ENCODE measurements at regions not wholly inside any gene's neighbourhood (a gene's known extent, or its start where the extent isn't known, plus 50 kb on each side); places are given as distances from the start of the nearest gene placed in this dataset.
"Not testable (repeated sequence)": the region's sequence is repeated elsewhere in the genome, so short reads cannot be mapped to it uniquely, and the experiment has no call there.

- DNase-seq (ENCODE audit: low read depth in 2 of 2) = no peak
These were observed 73.6 kb upstream of the SLC25A33 start for GRCh38 chr1:9465640-9466039.

GRCh38 chr1:9466780-9467758, 72.2 kb upstream of the SLC25A33 start:
- no peak for DNase-seq (ENCODE audit: low read depth in 2 of 2)

GRCh38 chr1:9469882-9470281, 69.4 kb upstream of the SLC25A33 start:
- not testable (repeated sequence) for DNase-seq (ENCODE audit: low read depth in 2 of 2)

GRCh38 chr1:9471679-9472078, 67.6 kb upstream of the SLC25A33 start:
- DNase-seq (ENCODE audit: low read depth in 2 of 2) = no peak

GRCh38 chr1:9472386-9473031, 66.8 kb upstream of the SLC25A33 start:
- no peak for DNase-seq (ENCODE audit: low read depth in 2 of 2)

GRCh38 chr1:9473032-9473807, 66.0 kb upstream of the SLC25A33 start:
- DNase-seq (ENCODE audit: low read depth in 2 of 2) = no peak

GRCh38 chr1:9475061-9475627, 64.1 kb upstream of the SLC25A33 start:
- DNase-seq (ENCODE audit: low read depth in 2 of 2) = no peak

- DNase-seq (ENCODE audit: low read depth in 2 of 2) = no peak
These were observed 62.3 kb upstream of the SLC25A33 start for GRCh38 chr1:9476790-9477463.

GRCh38 chr1:9477535-9477934, 61.7 kb upstream of the SLC25A33 start:
- no peak for DNase-seq (ENCODE audit: low read depth in 2 of 2)

GRCh38 chr1:9478021-9478420, 61.2 kb upstream of the SLC25A33 start:
- no peak for DNase-seq (ENCODE audit: low read depth in 2 of 2)

- no peak for DNase-seq (ENCODE audit: low read depth in 2 of 2)
These were observed 58.2 kb upstream of the SLC25A33 start for GRCh38 chr1:9481048-9481447.

GRCh38 chr1:9482403-9482802, 56.9 kb upstream of the SLC25A33 start:
- no peak for DNase-seq (ENCODE audit: low read depth in 2 of 2)

- no peak for DNase-seq (ENCODE audit: low read depth in 2 of 2)
These were observed 56.3 kb upstream of the SLC25A33 start for GRCh38 chr1:9482816-9483572.

GRCh38 chr1:9486466-9487140, 52.7 kb upstream of the SLC25A33 start:
- no peak for DNase-seq (ENCODE audit: low read depth in 2 of 2)

Data from stimulated activated CD8-positive, alpha-beta memory T cell treated with anti-CD3 and anti-CD28 coated beads, Interleukin-15, amount 100 ng/mL, for 4 hours (primary cell).